HEK293T (cell line): ENCODE measurements at regions not wholly inside any gene's neighbourhood (a gene's known extent, or its start where the extent isn't known, plus 50 kb on each side); places are given as distances from the start of the nearest gene placed in this dataset.

ENCODE experiments used
- ARNT ChIP-seq: fragments of 450-650 bp; IDR thresholded peaks from 2 replicates; pipeline ENCODE4 v1.6.1; 2017; ENCODE audit warnings: mild to moderate bottlenecking
- BHLHE40 ChIP-seq: fragments of 450-650 bp; IDR thresholded peaks from 2 replicates; pipeline ENCODE4 v1.6.1; 2016; ENCODE audit warnings: mild to moderate bottlenecking, moderate library complexity, borderline replicate concordance
- CTBP1 ChIP-seq: fragments of 450-650 bp; IDR thresholded peaks from 2 replicates; pipeline ENCODE4 v1.6.1; 2016; ENCODE audit warnings: borderline replicate concordance
- ELF4 ChIP-seq: fragments of 450-650 bp; IDR thresholded peaks from 2 replicates; pipeline ENCODE4 v1.6.1; 2017; ENCODE audit warnings: antibody characterized with exemption
- FOXM1 ChIP-seq: fragments of 450-650 bp; IDR thresholded peaks from 2 replicates; pipeline ENCODE4 v1.6.1; 2017; ENCODE audit warnings: mild to moderate bottlenecking, borderline replicate concordance
- HDGF ChIP-seq: fragments of 450-650 bp; IDR thresholded peaks from 2 replicates; pipeline ENCODE4 v1.6.1; 2017; ENCODE audit warnings: antibody characterized with exemption, borderline replicate concordance
- NFRKB ChIP-seq: fragments of 450-650 bp; IDR thresholded peaks from 2 replicates; pipeline ENCODE4 v1.6.1; 2016; ENCODE audit warnings: mild to moderate bottlenecking, moderate library complexity
- PKNOX1 ChIP-seq: fragments of 450-650 bp; IDR thresholded peaks from 2 replicates; pipeline ENCODE4 v1.6.1; 2016
- SP1 ChIP-seq: fragments of 450-650 bp; IDR thresholded peaks from 2 replicates; pipeline ENCODE4 v1.6.1; 2017
- TARDBP ChIP-seq: fragments of 450-650 bp; IDR thresholded peaks from 2 replicates; pipeline ENCODE4 v1.6.1; 2016

- TF ChIP-seq TARDBP (no peak), BHLHE40 (no peak), HDGF (no peak), ARNT (no peak), PKNOX1 (no peak), CTBP1 (no peak), SP1 (no peak), NFRKB (no peak), ELF4 (no peak), FOXM1 (no peak)
Observed at GRCh38 chr2:237165405-237166276, 80.0 kb downstream of the COPS8 start.
